ENCODE measurements at regions not wholly inside any gene's neighbourhood (a gene's known extent, or its start where the extent isn't known, plus 50 kb on each side); places are given as distances from the start of the nearest gene placed in this dataset.
A peak's percentile ranks its signal among the peaks of the same experiment; 100 is the strongest.

GRCh38 chr2:145137211-145137610 lies 617.3 kb upstream of the ZEB2 start:
- no peak for DNase-seq

GRCh38 chr2:145136702-145137101 lies 616.8 kb upstream of the ZEB2 start:
- no peak for DNase-seq

GRCh38 chr2:145126146-145126545 lies 606.2 kb upstream of the ZEB2 start:
- no peak for DNase-seq

GRCh38 chr2:145124085-145124484 lies 604.2 kb upstream of the ZEB2 start:
- no peak for DNase-seq

- DNase-seq: no peak
Observed at GRCh38 chr2:145123606-145124005, 603.7 kb upstream of the ZEB2 start.

- DNase-seq: no peak
Observed at GRCh38 chr2:145119225-145119624, 599.3 kb upstream of the ZEB2 start.

- peak; percentile 45 for DNase-seq
Observed at GRCh38 chr2:145116834-145117725, 597.2 kb upstream of the ZEB2 start.

GRCh38 chr2:145116056-145116455 lies 596.1 kb upstream of the ZEB2 start:
- DNase-seq: peak; percentile 61

- peak; percentile 36 for DNase-seq
Observed at GRCh38 chr2:145114726-145115125, 594.8 kb upstream of the ZEB2 start.

- no peak for DNase-seq
Observed at GRCh38 chr2:145112467-145112866, 592.5 kb upstream of the ZEB2 start.

- DNase-seq: peak; percentile 71
Observed at GRCh38 chr2:145110668-145111356, 590.9 kb upstream of the ZEB2 start.

GRCh38 chr2:145108959-145109710 lies 589.2 kb upstream of the ZEB2 start:
- DNase-seq: no peak

GRCh38 chr2:145108361-145108778 lies 588.5 kb upstream of the ZEB2 start:
- peak; percentile 47 for DNase-seq

GRCh38 chr2:145106293-145106692 lies 586.4 kb upstream of the ZEB2 start:
- no peak for DNase-seq

- DNase-seq: no peak
Observed at GRCh38 chr2:145102706-145103105, 582.8 kb upstream of the ZEB2 start.

- no peak for DNase-seq
Observed at GRCh38 chr2:145100301-145100700, 580.4 kb upstream of the ZEB2 start.

GRCh38 chr2:145096582-145096981 lies 576.7 kb upstream of the ZEB2 start:
- DNase-seq: peak; percentile 55

GRCh38 chr2:145095641-145096435 lies 575.9 kb upstream of the ZEB2 start:
- peak; percentile 81 for DNase-seq

- peak; percentile 78 for DNase-seq
Observed at GRCh38 chr2:145094370-145094769, 574.5 kb upstream of the ZEB2 start.

GRCh38 chr2:145091967-145092366 lies 572.0 kb upstream of the ZEB2 start:
- DNase-seq: peak; percentile 32

- DNase-seq: peak; percentile 82
Observed at GRCh38 chr2:145090841-145091761, 571.2 kb upstream of the ZEB2 start.
